Left ventricle myocardium superior (tissue), 1 donor: ENCODE measurements at regions not wholly inside any gene's neighbourhood (a gene's known extent, or its start where the extent isn't known, plus 50 kb on each side); places are given as distances from the start of the nearest gene placed in this dataset.
A peak's percentile ranks its signal among the peaks of the same experiment; 100 is the strongest.
"Not testable (repeated sequence)": the region's sequence is repeated elsewhere in the genome, so short reads cannot be mapped to it uniquely, and the experiment has no call there.

Experiments used
- ATAC-seq: fragments of 200-7000 bp; cut with Tn5 transposase; one replicate; pipeline ENCODE4 v1.9.1; 2020; ENCODE audit warnings: mild to moderate bottlenecking, moderate library complexity
- DNase-seq: peaks from one replicate; pipeline ENCODE4 v3.0.0-alpha.2; 2020
- intact Hi-C: fragments of 100-400 bp; cut with micrococcal nuclease; formaldehyde crosslinking; loops from one replicate; pipeline ENCODE4 v1.11.0; 2022
- donor health status: DM: no; HTN: yes; CAD: no; lungs with severe emphysema.

DNA sequence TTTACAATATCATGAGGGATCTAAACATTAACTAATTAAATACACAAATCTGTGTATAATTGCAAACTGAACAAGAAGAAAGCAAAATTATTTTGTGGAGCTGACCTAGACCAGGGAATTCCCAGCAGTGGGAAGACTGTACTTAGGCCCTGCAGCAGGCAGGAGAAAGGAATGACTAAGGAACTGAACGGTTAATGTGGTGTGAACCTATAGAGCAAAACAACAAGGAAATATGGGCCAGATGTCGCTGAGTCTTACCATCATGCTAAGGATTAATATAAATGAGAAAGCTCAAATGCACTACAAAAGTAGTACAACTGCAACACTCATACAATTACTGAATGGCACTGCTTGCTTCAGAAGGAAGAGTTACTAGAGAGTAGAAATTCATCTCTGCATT is 120.3 kb upstream of the ATXN3L start:
- intact Hi-C loops, result no loop called here
- DNase-seq (no peak), ATAC-seq (no peak)

DNA sequence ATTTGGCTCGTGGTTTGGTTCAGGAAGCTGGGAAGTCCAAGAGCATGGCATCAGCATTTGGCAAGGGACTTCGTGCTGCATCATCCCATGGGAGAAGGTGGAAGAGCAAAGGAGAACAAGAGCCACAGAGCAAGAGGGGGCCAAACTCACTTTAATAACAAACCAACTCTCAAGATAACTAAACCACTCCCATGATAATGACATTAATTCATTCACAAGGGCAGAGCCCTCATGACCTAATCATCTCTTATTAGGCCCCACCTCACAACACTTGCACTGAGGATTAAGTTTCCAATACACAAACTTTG is 113.4 kb upstream of the ATXN3L start:
- ATAC-seq (peak; percentile 60), DNase-seq (no peak)
- intact Hi-C loops, result no loop called here

DNA sequence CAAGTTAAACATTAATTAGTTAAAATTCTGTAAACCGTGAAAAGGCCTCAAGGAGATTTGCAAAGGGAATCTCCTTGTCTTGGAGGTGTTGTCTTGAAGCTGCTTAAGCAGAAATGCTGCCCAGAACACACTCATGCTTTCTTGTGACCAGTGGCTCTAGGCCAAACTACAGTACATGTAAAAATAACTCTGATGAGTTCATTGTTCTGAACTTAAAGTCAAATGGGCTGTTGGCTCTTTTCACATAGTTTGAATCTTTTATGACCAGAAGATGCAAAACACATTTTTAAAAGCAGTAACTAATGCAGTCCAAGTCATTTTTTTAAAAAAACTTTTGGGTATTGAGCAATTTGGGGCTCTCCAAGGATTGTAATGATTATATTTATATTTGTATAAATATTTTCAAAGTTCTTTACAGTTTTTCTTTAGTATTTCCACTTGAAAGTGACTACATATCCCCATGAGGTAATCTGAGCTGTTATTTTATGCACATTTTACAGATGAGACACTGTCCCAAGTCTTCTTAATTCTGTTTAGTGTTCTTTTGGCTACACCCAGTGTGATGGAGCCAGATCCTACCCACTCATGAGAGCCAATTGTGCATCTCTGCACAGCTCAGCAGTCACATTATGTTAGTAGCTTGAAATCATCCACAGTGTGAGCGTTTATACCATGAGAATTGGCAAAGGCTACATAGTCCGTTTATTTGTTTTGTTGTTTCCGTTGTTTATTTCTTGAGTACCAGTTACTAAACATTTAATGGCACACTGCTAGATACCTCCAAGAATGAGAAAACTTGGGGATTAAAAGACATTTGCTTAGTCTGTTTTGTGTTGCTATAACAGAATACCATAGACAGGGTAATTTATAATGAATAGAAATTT is 112.8 kb upstream of the ATXN3L start:
- intact Hi-C loops, result no loop called here
- ATAC-seq (peak; percentile 93), DNase-seq (no peak)

DNA sequence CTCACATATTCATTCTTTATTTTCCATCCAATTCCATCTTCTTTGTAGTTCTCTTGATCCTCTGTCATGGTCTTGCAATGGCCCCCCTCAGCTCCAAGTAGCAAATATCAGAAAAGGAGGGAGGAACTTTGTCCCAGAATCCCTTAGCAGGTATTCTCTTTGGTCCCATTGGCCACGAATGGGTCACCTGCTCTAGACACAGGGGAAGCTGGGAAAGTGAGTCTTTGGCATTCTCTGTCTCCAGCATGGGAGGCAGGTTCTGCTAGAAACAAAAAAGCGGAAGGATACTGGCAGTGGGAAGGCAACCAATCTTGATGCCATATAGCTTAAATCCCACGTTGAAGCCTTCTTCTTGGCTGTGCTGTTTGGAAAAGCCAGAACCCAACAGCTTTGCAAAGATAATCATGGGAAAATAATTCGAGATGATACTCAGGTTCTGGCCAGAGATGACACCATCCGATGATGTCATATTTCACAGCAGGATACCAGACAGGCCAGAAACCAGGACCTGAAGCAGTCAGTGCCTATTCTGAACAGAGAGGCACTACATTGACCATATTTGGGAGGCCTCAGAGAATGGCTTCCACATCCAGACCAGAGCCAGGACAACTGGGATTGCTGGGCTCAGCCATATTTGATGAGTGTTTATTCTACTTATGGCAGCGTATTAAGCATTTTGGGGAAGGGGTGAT is 110.4 kb upstream of the ATXN3L start:
- no peak for ATAC-seq
- DNase-seq, result no peak
- intact Hi-C loops, result no loop called here

DNA sequence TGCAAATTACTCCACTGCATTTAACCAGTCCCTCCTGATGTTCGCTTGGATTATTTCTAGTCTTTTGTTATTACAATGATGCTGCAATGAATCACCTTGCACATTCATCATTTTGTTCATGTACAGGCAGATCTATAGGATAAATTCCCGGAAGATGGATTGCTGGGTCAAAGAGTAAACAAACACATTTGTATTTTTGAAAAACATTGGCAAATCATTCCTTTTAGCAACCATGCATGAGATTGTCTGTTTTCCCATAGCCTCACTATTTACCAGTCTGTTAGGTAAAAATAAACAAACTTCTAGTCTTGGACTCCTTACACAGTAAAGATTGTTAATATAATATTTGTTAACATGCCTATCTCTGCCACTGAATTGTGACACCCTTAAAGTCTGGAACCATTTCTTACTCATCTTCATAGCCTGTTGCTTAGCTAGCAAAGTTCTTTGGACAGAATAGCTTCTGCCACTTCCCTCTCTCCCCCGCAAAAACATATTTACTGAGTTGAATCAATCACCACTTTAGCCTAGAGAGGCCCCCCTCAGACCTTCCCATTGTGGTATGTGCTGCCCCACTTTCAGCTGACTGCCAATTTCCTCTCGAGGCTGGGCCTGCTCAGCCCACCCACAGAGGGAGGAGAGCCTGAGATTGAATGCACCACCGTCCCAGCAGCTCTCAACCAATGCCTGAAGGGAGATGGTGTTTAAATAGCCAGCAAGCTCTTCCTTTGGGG is 108.4 kb upstream of the ATXN3L start:
- intact Hi-C loops, result no loop called here

DNA sequence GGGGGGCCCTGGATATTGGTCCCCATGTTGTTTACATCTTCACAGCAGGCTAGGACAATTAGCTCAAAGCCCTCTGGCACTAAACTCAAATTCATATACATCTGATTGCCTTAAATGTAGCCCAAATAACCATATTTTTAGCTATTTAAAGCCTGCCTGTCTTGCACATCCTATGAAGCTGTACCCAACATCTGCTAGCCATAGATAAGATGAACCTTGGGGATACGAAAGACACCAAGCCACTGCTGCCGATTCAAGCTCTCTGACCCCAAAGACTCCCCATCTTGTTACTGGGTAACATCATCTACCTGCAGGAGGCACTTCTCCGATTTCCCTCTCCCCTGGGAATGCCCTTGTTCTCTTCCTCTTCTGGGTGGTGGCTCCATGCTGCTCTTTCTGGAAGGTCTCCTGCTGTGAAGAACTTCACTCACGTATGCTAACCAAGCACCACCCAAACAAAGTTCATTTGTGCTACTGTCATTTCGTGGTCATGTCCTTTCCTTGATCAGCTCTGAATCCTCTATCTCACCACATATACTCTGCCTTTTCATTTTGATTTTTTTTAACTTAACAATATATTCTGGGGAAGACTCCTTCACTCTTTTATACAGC is 107.7 kb upstream of the ATXN3L start:
- DNase-seq (no peak), ATAC-seq (no peak)
- intact Hi-C loops, result no loop called here

More for the DNA sequence above, 108.4 kb upstream of the ATXN3L start:
- no peak for DNase-seq
- no peak for ATAC-seq

DNA sequence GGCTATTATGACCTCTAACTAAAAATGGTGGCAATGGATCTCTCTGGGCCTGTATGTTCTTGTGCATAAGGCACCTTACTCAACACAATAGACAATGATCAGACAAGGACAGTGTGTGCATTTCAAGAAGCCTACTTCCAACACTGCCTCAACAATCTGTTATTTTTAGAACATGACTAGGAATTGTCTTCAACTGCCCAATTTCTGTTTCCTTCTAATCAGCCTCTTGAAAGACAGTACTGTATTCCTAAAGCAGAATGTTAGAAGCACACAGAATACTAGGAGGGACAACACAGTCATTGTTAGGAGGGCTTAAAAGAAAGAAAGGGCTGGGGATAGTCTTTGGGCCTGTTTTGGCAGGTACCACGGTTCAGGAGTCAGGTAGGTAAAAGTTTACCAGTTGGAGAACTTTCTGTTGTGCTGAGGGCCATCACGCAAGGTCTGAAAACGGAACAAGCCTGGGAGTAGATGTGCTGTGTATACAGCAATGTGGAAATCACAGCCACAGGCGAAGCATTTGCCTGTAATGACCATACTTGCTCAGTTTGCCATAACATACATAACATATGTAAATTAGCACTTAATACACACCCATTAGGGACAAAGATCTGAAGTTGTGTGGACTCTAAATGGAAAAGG is 100.8 kb upstream of the ATXN3L start:
- intact Hi-C loops, result no loop called here
- DNase-seq (no peak), ATAC-seq (peak; percentile 21)

DNA sequence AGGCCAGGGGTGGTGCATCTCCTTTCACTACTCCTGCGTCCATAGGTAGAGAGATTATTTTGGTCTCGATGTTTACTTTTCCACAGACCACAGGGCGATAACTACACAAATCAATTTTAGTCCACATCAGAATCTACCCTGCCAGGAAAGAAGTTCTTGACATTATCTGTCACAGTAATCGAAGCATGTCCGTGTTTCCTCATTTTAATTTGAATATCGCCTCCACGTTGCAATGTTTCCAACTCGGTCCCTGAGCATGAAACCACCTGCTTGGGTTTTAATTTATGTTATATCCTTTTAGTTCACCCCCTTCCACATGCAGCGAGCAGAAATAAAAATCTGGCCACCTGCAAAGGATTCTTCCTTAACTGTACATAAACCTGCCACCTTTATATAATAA is 100.1 kb upstream of the ATXN3L start:
- intact Hi-C loops, result no loop called here
- no peak for DNase-seq
- no peak for ATAC-seq

DNA sequence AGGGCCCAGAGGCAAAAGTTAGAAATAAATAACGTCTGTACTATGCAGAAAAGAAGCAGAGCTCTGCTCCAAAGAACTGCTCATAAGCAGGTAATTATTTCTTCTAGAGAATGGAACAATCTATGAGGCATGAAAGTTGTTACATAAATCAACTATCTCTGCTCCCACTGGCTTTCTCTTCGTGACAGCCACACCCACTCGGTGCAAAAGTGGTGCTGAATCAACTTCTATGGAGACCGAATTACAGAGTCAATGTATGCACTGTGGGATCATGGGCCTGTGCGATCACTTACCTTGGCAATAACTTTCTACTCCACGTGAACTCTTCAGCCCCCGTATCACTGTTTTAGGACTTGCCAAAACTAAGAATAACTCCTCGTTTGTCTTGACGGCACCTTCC is 99.4 kb upstream of the ATXN3L start:
- ATAC-seq (no peak), DNase-seq (no peak)
- intact Hi-C loops, result no loop called here

DNA sequence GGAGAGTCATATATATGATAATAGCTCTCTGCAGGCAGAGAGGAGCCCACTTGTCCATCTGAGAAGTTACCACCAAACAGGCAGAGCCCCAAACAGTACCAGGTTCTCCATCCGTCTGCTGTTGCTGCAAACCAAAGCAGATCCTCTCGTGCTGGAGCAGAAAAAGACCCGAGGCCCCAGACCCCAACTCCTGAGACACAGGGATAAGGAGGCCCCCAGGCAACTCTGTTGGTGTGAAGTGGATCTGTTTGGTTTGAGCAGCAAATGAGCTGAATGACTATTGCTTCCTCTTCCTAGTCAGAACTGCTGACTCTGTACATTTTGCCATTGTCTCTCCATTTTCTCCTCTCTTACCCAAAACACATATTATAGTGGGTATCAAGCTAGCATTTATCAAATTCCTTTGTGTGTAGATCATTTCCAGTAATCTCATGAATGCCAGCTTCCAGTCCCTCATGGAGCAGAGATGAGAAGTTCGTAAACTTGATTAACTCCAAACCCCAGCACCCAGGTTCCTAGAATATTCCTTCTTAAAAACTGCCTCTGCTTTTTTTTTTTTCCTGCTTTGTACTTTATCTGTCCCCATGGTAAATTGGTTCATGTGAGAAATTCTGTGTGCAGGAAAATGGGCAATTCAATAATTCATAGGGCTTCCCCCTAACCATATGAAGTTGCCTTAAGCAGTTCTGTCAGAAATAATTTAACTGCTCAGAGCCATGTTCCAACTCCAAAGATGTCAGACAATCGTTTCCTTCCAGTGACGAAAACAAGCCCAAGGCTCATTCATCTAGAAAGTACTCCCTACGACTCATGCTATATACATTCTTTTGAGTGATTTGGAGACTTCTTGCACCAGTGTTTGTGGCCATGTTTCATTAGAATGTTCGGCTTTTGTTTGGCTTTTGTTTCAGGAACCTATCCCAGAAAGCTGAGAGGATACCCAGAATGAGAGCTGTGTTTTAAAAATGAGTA is 98.6 kb upstream of the ATXN3L start:
- DNase-seq (no peak), ATAC-seq (no peak)
- intact Hi-C loops, result no loop called here

DNA sequence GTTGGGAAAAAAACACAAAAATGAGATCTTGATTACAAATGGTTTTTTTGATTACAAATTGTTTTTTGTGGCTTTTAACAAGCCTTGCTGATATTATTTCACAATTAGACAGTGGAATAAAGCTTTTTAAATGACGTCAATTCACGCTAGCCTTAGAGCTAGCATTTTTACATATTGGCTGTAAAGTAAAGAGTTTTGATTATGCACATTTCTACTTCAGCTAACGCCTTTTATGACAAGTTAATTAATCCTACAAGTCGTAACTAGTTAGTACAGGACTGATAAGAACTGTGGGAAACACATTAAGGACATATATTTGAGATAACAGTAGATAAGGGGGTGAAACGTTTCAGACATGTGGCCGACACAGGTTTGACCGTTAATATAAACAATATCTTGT is 95.7 kb upstream of the ATXN3L start:
- intact Hi-C loops, result no loop called here
- DNase-seq (no peak), ATAC-seq (no peak)

DNA sequence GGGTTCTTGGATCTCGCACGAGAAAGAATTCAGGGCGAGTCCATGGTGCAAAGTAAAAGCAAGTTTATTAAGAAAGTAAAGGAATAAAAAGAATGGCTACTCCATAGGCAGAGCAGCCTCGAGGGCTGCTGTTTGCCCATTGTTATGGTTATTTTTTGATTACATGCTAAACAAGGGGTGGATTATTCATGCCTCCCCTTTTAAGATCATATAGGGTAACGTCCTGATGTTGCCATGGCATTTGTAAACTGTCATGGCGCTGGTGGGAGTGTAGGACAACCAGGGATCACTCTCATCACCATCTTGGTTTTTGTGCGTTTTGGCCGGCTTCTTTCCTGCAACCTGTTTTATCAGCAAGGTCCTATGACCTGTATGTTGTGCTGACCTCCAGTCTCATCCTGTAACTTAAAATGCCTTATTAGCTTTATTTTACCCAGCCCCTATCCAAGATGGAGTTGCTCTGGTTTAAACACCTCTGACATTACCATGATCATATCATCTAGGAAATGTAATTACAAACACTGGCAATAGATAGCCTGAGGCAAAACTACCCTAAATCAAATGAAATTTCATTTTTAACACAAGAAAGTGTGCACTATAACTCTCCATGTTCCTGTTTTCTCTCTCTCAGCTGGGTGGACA is 94.3 kb upstream of the ATXN3L start:
- no peak for DNase-seq
- intact Hi-C loops, result no loop called here
- no peak for ATAC-seq

DNA sequence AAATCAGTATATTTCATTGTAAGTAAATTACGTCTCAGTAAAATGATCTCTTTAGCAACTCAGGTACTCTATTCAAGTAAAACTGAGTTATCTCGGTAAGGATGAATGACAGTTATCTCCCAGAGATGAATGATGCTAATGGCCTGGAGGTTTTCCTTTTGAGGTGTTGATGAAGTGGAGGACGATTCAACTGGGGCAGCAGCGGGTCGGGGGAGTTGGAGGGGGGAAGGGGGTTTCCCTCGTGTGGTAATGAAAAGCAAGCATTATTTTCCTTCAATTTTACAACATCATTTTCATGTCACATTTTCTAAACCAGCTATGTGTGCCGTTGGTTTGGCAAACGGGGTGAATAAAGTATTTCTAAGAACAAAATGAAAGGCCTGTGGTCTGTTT is 92.4 kb upstream of the ATXN3L start:
- intact Hi-C loops, result no loop called here
- no peak for ATAC-seq

DNA sequence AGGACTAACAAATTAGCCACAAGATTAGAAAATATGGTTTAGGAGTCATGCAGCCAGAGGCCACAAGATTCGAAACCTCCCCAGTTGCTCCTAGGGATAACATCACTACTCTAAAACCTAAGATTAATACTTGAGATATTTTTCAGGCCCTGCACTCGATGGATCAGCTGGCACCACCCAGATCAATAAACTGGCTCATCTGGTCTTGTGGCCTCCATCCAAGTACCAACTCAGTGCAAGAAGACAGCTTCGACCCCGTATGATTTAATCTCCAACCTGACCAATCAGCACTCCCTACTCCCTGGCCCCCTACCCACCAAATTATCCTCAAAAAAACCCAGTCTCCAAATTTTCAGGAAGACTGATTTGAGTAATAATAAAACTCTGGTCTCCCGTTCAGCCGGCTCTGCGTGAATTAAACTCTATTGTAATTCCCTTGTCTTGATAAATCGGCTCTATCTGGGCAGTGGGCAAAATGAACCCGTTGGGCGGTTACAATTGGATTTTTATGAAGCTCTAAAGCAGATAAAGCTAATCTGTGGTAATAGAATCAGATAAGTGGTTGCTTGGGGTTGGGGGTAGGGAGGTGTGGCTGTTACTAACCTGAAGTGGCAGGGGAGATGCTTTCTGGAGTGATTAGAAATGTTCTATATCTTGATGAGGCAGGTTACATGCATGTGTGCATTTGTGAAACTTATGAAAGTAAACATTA is 91.8 kb upstream of the ATXN3L start:
- DNase-seq (no peak), ATAC-seq (no peak)
- intact Hi-C loops, result no loop called here

More for the DNA sequence above, 92.4 kb upstream of the ATXN3L start:
- DNase-seq, result no peak

DNA sequence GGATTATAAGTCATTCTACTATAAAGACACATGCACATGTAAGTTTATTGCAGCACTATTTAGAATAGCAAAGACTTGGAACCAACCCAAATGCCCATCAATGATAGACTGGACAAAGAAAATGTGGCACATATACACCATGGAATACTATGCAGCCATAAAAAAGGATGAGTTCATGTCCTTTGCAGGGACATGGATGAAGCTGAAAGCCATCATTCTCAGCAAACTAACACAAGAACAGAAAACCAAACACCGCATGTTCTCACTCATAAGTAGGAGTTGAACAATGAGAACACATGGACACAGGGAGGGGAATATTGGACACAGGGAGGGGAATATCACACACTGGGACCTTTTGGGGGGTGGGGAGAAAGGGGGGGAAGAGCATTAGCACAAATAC is 88.7 kb upstream of the ATXN3L start:
- ATAC-seq, intact Hi-C loops, DNase-seq: not testable (repeated sequence)

DNA sequence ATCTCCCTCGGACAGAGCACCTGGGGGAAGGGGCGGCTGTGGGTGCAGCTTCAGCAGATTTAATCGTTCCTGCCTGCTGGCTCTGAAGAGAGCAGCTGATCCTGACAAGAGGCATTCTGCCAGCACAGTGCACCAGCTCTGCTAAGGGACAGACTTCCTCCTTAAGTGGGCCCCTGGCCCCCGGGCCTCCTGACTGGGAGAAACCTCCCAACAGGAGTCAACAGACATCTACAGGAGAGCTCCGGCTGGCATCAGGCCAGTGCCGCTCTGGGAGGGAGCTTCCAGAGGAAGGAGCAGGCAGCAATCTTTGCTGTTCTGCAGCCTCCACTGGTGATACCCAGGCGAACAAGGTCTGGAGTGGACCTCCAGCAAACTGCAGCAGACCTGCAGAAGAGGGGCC is 84.9 kb upstream of the ATXN3L start:
- ATAC-seq, intact Hi-C loops: not testable (repeated sequence)
- peak; percentile 19 for DNase-seq

DNA sequence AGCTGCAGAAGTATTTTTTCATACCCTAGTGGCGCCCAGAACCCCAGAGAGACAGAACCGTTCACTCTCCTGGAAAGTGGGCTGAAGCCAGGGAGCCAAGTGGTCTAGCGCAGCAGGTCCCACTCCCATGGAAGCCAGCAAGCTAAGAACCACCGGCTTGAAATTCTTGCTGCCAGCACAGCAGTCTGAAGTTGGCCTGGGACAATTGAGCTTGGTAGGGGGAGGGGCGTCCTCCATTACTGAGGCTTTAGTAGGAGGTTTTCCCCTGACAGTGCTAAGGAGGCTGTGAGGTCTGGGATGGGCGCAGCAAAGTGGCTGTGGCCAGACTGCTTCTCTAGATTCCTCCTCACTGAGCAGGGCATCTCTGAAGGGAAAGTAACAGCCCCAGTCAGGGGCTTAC is 84.5 kb upstream of the ATXN3L start:
- ATAC-seq (no peak), DNase-seq (no peak)
- intact Hi-C loops, result no loop called here
